GM18511 (cell line): ENCODE measurements at regions not wholly inside any gene's neighbourhood (a gene's known extent, or its start where the extent isn't known, plus 50 kb on each side); places are given as distances from the start of the nearest gene placed in this dataset.
"Not testable (repeated sequence)": the region's sequence is repeated elsewhere in the genome, so short reads cannot be mapped to it uniquely, and the experiment has no call there.

Experiments
- ATAC-seq: cut with Tn5 transposase; IDR thresholded peaks from one replicate; pipeline ENCODE4 v1.9.1; 2021; ENCODE audit warnings: mild to moderate bottlenecking, moderate library complexity; ENCODE audit not compliant: unreplicated experiment

DNA sequence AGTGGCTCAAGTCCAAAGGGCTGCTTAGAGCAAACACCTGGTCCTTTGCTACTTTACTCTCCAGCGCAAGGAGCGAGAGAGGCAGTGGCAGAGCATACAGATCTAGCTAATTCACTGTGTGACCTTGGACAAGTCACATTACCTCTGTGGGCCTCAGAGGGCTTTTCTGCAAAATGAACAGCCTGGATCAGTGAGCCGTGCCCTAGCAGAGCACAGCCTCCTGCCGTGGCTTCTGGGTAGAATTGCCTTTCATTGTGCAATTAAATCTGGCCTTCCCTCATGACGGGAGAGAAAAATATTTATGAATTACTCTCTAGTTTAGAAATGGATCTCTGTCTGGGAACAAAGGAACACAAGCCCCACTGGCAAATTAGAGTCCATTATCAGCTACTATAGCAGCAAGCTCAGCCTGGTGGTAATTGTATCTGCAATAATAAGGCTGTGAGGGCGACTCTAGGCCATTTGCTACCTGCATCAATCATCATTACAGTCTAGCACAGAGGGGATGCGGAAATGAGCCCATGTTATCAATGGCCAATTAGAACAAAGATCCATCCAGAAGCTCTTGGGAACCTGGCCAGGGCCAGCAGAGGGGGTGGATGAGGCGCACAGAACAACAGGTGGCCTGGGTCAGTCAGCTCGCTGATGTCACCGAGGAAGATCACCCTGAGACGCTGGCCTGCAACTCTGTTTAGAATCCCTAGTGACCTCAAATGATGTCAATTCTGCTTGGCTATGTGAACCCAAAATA is 114.2 kb upstream of the LY86 start:
- ATAC-seq: no peak

- no peak for ATAC-seq
These were observed 108.7 kb upstream of the LY86 start for GRCh38 chr6:6479785-6480184.

- ATAC-seq: no peak
These were observed 106.3 kb upstream of the LY86 start for GRCh38 chr6:6482256-6482655.

DNA sequence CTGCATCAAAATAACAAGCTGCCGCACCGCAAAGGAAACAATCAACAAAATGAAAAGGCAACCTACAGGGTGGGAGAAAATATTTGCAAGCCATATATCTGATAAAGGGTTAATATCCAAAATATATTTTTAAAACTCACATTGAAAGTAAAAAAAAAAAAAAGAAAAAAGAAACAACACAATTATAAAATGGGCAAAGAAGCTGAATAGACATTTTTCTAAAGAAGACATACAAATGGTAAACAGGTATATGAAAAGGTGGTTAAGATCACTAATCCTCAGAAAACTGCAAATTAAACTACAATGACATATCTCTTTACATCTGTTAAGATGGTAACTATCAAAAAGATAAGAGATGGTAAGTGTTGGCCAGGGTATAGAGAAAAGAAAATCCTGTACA is 105.4 kb upstream of the LY86 start:
- no peak for ATAC-seq

- ATAC-seq: no peak
These were observed 104.8 kb upstream of the LY86 start for GRCh38 chr6:6483733-6484132.

DNA sequence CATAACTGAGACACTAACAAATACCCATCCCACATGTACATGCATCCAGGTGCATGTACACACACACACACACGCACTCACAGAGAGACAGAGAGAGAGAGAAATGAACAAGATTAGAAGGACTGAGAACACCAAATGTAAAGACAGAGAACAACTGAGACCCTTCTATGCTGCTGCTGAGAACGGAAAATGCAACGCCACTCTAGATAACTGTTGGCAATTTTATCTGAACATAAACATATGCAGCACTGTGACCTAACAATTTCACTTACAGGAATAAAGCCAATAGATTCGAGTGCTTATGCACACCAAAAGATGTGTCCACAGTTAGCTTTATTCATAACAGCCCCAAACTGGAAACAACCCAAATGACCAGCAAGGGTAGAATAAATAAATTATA is 103.8 kb upstream of the LY86 start:
- ATAC-seq: no peak

DNA sequence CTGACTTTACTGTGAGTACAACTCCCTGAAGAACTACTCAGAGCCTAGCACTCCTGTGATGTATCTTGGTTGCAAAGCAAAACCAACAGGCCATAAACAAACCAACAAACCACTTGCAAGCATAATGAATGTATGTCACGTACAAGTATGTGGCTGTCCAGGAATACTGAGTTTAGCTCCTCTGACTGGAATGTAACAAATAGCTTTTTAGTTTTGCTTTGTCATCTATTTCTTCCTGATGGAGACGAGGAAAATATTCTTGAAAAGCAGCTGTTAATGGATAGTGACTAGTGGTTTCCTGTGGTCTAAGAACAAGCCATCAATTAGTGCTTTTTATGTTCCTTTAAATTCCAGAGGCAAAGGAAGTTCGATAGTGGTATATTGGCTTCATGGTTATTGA is 101.9 kb upstream of the LY86 start:
- no peak for ATAC-seq

- ATAC-seq: no peak
These were observed 96.8 kb upstream of the LY86 start for GRCh38 chr6:6491761-6492160.

DNA sequence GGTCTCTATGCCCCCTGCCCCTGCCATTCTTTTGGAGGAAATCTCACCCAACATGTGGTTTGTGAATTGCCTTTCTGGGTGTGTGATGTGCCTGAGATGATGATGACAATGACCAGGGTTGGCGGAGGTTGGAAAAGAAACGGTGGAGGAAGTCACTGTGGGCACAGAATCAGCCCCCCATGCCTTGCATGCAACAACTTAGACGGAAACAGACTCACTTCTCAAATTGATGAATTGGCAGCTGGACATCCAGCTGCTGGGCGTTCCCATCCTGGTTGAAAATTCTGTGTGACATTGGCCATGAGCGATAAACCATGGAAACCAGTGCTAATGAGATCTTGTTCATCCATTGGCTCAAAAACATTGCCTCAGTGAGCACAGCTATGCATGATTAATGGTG is 95.8 kb upstream of the LY86 start:
- no peak for ATAC-seq

- ATAC-seq: not testable (repeated sequence)
These were observed 94.4 kb upstream of the LY86 start for GRCh38 chr6:6494139-6494538.

DNA sequence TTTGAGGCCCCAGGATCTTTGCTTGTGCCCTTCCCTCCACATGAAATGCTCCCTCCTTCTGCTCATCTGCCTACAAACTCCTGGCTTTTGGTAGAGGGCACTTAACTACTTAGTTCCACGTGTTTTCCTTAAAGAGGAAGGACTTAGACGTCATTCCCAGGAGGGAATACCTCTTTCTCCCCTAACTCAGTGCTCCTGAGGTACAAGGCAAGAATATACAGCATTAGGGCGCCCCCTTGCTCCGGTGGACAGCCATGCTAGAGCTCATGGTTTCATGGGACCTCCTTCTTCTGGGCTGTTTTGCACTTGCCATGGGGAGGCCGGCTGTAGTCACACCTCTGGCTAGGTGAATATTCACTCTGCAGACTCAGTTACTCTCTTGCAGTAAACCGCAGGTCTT is 93.8 kb upstream of the LY86 start:
- no peak for ATAC-seq

- ATAC-seq: no peak
These were observed 92.7 kb upstream of the LY86 start for GRCh38 chr6:6495851-6496250.

DNA sequence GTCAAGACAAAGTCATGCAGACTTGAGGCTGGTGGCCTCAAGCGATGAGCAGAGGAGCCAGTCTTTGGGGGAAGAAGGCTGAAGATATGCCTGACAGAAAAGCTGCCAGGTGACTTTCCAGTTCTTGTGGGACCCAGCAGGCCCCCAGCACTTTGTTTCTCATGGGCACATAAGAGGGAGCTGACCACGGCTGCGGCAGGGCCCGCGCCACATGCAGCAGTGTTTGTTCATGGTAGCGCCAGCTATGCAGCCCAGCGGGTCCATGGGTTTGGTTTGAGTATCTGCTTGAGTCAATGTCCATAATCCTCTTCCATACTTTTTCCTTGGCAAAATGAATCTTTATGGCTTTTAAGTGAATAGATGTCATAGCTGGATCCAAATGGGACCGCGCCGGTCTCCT is 91.0 kb upstream of the LY86 start:
- no peak for ATAC-seq

GRCh38 chr6:6497976-6498375 is 90.5 kb upstream of the LY86 start:
- no peak for ATAC-seq

GRCh38 chr6:6503191-6503590 is 85.3 kb upstream of the LY86 start:
- ATAC-seq: no peak

- ATAC-seq: no peak
These were observed 83.4 kb upstream of the LY86 start for GRCh38 chr6:6505111-6505510.

- ATAC-seq: no peak
These were observed 79.9 kb upstream of the LY86 start for GRCh38 chr6:6508643-6509042.

GRCh38 chr6:6509284-6509683 is 79.2 kb upstream of the LY86 start:
- ATAC-seq: no peak

DNA sequence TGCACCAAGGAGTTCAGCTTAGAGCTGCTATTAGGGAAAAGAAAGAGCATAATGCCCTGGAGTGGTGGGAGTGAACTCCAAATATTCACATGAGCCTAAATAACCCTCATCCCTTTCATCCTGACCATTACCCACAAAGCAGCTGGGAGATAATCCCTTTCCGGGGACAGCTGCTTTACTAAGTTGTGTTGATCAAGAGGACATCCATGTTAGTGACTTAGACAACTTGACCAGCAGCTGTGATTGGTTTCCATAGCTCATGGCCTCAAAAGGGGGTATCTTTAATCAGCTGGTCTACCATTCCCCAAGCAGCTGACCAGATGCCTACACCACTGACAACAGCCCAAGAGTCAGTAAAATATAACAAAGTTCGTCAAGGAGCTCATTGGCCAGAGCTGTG is 75.8 kb upstream of the LY86 start:
- ATAC-seq: no peak

GRCh38 chr6:6515691-6516607 is 72.6 kb upstream of the LY86 start:
- peak; percentile 70 for ATAC-seq

DNA sequence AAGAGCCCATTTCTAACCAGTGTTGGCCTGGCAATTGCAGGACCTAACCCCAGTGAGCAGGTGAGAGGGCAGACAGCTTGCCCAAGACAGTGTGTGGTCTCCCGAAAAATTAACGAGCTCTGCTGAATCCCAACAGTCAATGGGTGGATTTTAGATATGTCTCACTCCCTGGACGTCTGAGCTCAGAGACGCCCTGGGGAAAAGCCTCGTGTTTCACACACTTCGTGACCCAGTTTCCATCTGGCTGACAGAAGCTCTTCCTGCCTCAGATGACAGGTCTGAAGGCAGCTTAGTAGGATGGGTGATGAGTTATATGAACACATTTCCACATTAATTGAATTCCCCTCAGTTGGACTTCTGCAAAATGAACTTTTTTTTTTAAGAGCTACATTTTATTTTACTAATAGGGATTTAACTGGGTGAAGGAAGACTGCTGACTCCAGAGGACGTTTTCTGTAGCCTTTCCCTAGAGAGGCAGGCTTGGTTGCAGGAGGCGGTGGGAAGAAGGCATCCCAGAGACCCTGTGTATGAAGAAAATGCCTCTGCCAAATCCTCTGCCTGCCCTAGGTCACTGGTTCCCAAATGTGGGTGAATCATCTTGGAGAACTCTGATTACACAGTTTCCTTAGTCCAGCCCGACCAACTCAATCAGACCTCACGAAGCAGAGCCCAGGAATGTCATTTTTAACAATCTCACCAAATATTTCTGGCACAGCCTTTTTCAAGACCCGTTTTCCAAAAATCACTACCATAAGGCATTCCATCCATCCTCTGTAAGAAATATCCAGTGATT is 71.7 kb upstream of the LY86 start:
- ATAC-seq: no peak
